Erythroblast (primary cell): ENCODE measurements at regions not wholly inside any gene's neighbourhood (a gene's known extent, or its start where the extent isn't known, plus 50 kb on each side); places are given as distances from the start of the nearest gene placed in this dataset.

Source experiments
- GATA1 ChIP-seq: IDR thresholded peaks from 2 replicates; pipeline ENCODE4 v1.6.1; 2011; ENCODE audit warnings: low read depth, mild to moderate bottlenecking, control low read depth, low read length, moderate library complexity
- POLR2A ChIP-seq: IDR thresholded peaks from 2 replicates; pipeline ENCODE4 v1.6.1; 2011; ENCODE audit warnings: mild to moderate bottlenecking, low read length

DNA sequence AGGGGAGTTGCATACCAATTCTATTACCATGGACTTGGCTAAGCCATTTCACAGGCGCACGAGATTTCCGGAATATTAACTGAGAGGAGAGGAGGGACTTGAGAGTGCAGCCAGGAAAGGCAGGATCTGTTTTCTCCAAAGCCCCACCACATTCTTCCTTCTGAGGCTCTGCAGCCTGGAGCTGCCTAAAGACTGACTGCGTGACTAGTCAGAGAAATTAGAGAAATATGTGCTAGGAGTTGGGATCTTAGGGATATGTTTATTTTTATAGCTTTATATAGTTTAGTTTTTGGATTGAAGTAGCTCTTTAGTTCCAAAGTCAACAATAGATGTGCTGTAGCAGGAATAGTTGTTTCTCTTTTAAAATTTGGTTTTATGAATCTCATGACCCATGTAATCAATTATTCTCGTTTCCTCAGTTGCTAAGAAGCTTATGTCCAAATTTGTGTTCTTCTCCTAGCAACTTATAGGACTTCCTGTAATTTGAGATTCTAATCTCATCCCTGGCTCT lies 300.1 kb upstream of the DDX53 start:
- TF ChIP-seq POLR2A = no peak
- no peak for TF ChIP-seq GATA1
